ENCODE measurements at regions not wholly inside any gene's neighbourhood (a gene's known extent, or its start where the extent isn't known, plus 50 kb on each side); places are given as distances from the start of the nearest gene placed in this dataset.

DNA sequence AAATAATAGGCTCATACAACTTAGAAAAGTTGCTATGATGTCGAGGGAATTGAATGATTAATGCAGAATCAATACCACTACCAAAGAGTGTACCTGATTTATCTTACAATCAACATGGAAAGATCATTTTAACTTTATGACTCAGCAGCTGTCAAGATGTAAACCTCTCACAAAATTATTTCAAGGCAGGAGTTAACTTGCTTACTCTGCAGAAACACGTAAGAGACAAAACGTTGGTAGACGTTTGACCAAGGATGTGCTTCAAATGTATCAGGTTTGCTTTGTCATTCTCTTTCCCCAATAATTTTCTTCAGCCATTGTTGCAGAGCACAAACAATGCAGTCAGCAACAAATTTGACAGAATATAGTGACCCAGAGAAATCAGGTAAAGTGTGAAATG, 415.8 kb upstream of the KIF2B start:
- TF ChIP-seq, protein P1, sequence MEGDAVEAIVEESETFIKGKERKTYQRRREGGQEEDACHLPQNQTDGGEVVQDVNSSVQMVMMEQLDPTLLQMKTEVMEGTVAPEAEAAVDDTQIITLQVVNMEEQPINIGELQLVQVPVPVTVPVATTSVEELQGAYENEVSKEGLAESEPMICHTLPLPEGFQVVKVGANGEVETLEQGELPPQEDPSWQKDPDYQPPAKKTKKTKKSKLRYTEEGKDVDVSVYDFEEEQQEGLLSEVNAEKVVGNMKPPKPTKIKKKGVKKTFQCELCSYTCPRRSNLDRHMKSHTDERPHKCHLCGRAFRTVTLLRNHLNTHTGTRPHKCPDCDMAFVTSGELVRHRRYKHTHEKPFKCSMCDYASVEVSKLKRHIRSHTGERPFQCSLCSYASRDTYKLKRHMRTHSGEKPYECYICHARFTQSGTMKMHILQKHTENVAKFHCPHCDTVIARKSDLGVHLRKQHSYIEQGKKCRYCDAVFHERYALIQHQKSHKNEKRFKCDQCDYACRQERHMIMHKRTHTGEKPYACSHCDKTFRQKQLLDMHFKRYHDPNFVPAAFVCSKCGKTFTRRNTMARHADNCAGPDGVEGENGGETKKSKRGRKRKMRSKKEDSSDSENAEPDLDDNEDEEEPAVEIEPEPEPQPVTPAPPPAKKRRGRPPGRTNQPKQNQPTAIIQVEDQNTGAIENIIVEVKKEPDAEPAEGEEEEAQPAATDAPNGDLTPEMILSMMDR (IDR thresholded peaks at IDR 0.05) = no peak
- TF ChIP-seq, protein P2, sequence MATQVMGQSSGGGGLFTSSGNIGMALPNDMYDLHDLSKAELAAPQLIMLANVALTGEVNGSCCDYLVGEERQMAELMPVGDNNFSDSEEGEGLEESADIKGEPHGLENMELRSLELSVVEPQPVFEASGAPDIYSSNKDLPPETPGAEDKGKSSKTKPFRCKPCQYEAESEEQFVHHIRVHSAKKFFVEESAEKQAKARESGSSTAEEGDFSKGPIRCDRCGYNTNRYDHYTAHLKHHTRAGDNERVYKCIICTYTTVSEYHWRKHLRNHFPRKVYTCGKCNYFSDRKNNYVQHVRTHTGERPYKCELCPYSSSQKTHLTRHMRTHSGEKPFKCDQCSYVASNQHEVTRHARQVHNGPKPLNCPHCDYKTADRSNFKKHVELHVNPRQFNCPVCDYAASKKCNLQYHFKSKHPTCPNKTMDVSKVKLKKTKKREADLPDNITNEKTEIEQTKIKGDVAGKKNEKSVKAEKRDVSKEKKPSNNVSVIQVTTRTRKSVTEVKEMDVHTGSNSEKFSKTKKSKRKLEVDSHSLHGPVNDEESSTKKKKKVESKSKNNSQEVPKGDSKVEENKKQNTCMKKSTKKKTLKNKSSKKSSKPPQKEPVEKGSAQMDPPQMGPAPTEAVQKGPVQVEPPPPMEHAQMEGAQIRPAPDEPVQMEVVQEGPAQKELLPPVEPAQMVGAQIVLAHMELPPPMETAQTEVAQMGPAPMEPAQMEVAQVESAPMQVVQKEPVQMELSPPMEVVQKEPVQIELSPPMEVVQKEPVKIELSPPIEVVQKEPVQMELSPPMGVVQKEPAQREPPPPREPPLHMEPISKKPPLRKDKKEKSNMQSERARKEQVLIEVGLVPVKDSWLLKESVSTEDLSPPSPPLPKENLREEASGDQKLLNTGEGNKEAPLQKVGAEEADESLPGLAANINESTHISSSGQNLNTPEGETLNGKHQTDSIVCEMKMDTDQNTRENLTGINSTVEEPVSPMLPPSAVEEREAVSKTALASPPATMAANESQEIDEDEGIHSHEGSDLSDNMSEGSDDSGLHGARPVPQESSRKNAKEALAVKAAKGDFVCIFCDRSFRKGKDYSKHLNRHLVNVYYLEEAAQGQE (IDR thresholded peaks at IDR 0.05; ENCODE audit: low read depth, low read length) = no peak
- TF ChIP-seq, protein P3, sequence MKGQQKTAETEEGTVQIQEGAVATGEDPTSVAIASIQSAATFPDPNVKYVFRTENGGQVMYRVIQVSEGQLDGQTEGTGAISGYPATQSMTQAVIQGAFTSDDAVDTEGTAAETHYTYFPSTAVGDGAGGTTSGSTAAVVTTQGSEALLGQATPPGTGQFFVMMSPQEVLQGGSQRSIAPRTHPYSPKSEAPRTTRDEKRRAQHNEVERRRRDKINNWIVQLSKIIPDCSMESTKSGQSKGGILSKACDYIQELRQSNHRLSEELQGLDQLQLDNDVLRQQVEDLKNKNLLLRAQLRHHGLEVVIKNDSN (IDR thresholded peaks at IDR 0.05; ENCODE audit: borderline replicate concordance, low read depth) = no peak
- no peak for TF ChIP-seq CHD2 (IDR thresholded peaks at IDR 0.05; ENCODE audit: low read length, partially characterized antibody)
- TF ChIP-seq MEF2A (IDR thresholded peaks at IDR 0.05; ENCODE audit: borderline replicate concordance, low read depth) = no peak
- WGBS (ENCODE audit: low lambda C conversion rate) = 37% methylated on average over 4 of the region's 4 CpGs
- no peak overlapping the region for H3K9ac ChIP-seq
- no peaks in the 10 kb centered on the region for H3K4me1 ChIP-seq (ENCODE audit: control insufficient read depth in 1 of 2, insufficient read depth in 2 of 2, low read depth in 1 of 2, low read length in 1 of 2)
- no peaks in the 10 kb centered on the region for H3K36me3 ChIP-seq (replicated peaks in 1 of 2; ENCODE audit: control insufficient read depth in 1 of 2, insufficient read depth in 2 of 2, low read length in 1 of 2)
- no peaks in the 10 kb centered on the region for H3K79me2 ChIP-seq (ENCODE audit: insufficient read depth)
- H3K27ac ChIP-seq (ENCODE audit: low read depth in 2 of 2, low read length in 1 of 2) = no peak overlapping the region
- ChIA-PET CTCF (no interaction called here), POLR2A (no interaction called here)
- DNase-seq = no peak
- peaks cover 3% of the 10 kb centered on the region; the same call in 1 of the 2 replicates for H3K9me3 ChIP-seq
- no peaks in the 10 kb centered on the region for H3K27me3 ChIP-seq (ENCODE audit: insufficient read depth)
- H3K9me2 ChIP-seq = no peaks in the 10 kb centered on the region
- no peak overlapping the region for H3K4me3 ChIP-seq (ENCODE audit: low read depth in 2 of 2, low read length in 1 of 2)
- no peaks in the 10 kb centered on the region for H3F3A ChIP-seq (replicated peaks; ENCODE audit: insufficient read depth)
- H3K4me2 ChIP-seq = no peak overlapping the region
- H2AFZ ChIP-seq (ENCODE audit: low read depth) = no peak overlapping the region
- no peaks in the 10 kb centered on the region for H4K20me1 ChIP-seq (ENCODE audit: insufficient read depth)

DNA sequence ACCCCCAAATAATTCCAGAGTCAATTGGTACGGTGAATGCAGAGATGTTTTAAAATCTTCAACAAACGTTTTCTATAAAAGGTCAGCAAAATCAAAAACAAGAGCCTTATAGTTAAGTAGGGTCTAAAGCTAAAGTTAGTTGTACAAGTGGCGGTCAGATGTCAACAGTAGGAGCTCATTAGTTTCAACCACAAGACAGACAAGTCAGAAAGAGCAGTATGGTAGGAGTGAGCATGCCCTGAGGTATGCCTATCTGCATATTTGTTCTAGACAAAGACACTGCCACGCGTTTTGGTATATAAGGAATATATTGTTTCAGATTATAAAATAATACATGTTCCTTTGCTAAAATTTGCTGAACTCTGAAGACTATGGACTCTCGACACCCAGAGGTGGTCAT, 431.5 kb upstream of the KIF2B start:
- Histone ChIP-seq H3K4me3 (ENCODE audit: low read depth in 2 of 2, low read length in 1 of 2) (no peak overlapping the region), H3K9me2 (no peaks in the 10 kb centered on the region), H3K4me2 (no peak overlapping the region), H3K36me3 (replicated peaks in 1 of 2; ENCODE audit: control insufficient read depth in 1 of 2, insufficient read depth in 2 of 2, low read length in 1 of 2) (no peaks in the 10 kb centered on the region), H2AFZ (ENCODE audit: low read depth) (no peak overlapping the region), H4K20me1 (ENCODE audit: insufficient read depth) (no peaks in the 10 kb centered on the region), H3K9ac (no peak overlapping the region), H3K27me3 (ENCODE audit: insufficient read depth) (no peaks in the 10 kb centered on the region), H3K79me2 (ENCODE audit: insufficient read depth) (no peaks in the 10 kb centered on the region), H3K27ac (ENCODE audit: low read depth in 2 of 2, low read length in 1 of 2) (no peak overlapping the region), H3F3A (replicated peaks; ENCODE audit: insufficient read depth) (no peaks in the 10 kb centered on the region), H3K9me3 (0 out of 2 replicates have a peak, but pooled peaks cover 3% of the 10 kb centered on the region), H3K4me1 (ENCODE audit: control insufficient read depth in 1 of 2, insufficient read depth in 2 of 2, low read depth in 1 of 2, low read length in 1 of 2) (peaks cover 0 to 2% of the 10 kb centered on the region in 2 experiments; a peak in 1 of 4 replicates)
- TF ChIP-seq FOXM1 (IDR thresholded peaks at IDR 0.05; ENCODE audit: low read depth) (no peak), CHD2 (IDR thresholded peaks at IDR 0.05; ENCODE audit: low read length, partially characterized antibody) (no peak), RFX5 (IDR thresholded peaks at IDR 0.05; ENCODE audit: low read length) (no peak), POLR2AphosphoS5 (IDR thresholded peaks at IDR 0.05; ENCODE audit: low read depth, low read length) (no peak), TEAD4 (IDR thresholded peaks at IDR 0.05; ENCODE audit: borderline replicate concordance, insufficient read depth) (no peak), TAF1 (IDR thresholded peaks at IDR 0.05; ENCODE audit: borderline replicate concordance, low read depth, low read length) (no peak), NRF1 (IDR thresholded peaks at IDR 0.05; ENCODE audit: low read depth, low read length) (no peak), YY1 (IDR thresholded peaks at IDR 0.05; ENCODE audit: low read depth) (no peak), TCF12 (IDR thresholded peaks at IDR 0.05) (no peak), MXI1 (IDR thresholded peaks at IDR 0.05; ENCODE audit: low read depth, low read length) (no peak)
- TF ChIP-seq, protein P4, sequence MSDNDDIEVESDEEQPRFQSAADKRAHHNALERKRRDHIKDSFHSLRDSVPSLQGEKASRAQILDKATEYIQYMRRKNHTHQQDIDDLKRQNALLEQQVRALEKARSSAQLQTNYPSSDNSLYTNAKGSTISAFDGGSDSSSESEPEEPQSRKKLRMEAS (IDR thresholded peaks at IDR 0.05; ENCODE audit: low read depth) = no peak
- TF ChIP-seq, protein P2 (IDR thresholded peaks at IDR 0.05; ENCODE audit: low read depth, low read length) = no peak
- ChIA-PET POLR2A (no interaction called here), CTCF (no interaction called here)
- no peak for DNase-seq
- WGBS (ENCODE audit: low lambda C conversion rate) = 41% methylated on average over 6 of the region's 6 CpGs
